HG03432 (cell line): ENCODE measurements at regions not wholly inside any gene's neighbourhood (a gene's known extent, or its start where the extent isn't known, plus 50 kb on each side); places are given as distances from the start of the nearest gene placed in this dataset.
"Not testable (repeated sequence)": the region's sequence is repeated elsewhere in the genome, so short reads cannot be mapped to it uniquely, and the experiment has no call there.

ENCODE experiments used
- ATAC-seq: cut with Tn5 transposase; IDR thresholded peaks from one replicate; pipeline ENCODE4 v1.9.1; 2021; ENCODE audit warnings: mild to moderate bottlenecking, moderate library complexity; ENCODE audit not compliant: unreplicated experiment

DNA sequence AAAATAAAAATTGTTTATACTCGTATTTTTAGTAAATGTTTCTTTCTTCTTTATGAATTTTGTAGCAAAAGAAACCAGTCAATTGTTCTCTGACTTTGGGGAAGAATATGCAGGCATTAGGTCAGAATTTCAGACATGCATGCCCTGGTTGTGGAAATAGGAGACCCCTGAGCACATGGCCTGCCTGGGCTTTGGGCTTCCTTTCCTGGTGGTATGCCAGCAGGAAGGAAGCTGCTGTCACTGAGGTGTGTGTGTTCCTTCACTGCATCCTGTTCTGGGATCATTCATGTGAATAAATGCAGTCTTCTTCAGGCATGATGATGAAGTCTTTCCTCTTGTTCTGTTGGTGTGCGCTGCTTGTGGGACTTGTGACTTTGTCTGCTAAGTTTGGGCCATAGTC is 920.2 kb upstream of the VRK2 start:
- ATAC-seq: no peak

- no peak for ATAC-seq
Measured at GRCh38 chr2:57139179-57139578, 907.4 kb upstream of the VRK2 start.

- ATAC-seq: peak; percentile 45
Measured at GRCh38 chr2:57141269-57141668, 905.3 kb upstream of the VRK2 start.

DNA sequence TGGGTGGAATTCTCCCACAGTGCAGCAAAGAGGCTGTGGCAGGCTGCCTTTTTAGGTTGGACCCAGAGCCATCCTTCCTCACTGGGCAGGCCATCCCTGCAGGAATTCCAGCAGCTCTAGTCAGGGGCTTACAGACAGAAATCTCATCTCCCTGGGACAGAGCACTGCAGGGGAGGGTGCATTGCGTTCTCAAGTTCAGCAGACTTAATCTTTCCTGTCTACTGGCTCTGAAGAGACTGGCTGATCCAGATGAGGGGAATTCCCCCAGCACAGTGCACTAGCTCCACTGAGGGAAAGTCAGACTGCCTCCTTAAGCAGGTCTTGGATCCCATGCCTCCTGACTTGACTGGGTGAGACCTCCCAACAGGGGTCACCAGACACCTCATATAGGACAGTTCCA is 899.7 kb upstream of the VRK2 start:
- no peak for ATAC-seq

DNA sequence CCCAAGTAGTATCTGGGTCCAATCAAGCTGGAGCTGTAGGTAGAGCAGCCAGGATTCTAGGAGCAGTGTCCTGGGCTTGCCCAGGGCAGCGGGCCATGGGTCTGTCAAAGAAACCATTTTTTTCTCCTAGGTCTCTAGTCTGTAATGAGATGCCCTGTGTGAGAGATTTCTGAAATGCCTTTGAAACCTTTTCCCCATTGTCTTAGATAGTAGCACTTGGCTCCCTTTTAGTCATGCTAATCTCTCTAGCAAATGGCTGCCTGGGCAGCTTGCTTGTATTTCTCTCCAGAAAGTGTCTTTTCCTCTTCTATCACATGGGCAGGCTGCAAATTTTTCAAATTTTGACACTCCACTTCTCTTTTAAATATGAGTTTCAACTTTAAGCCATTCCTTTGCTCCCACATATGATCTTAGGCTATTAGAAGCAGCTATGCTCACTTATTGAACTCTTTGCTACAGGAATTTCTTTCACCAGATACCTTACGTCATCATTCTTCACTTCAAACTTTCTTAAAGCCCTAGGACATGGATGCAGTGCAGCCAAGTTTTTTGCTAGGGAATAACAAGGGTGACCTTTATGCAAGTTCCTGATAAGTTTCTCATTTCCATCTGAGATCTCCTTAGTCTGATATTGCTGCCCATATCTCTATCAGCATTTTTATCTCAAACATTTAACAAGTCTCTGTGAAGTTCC is 890.2 kb upstream of the VRK2 start:
- ATAC-seq: no peak

DNA sequence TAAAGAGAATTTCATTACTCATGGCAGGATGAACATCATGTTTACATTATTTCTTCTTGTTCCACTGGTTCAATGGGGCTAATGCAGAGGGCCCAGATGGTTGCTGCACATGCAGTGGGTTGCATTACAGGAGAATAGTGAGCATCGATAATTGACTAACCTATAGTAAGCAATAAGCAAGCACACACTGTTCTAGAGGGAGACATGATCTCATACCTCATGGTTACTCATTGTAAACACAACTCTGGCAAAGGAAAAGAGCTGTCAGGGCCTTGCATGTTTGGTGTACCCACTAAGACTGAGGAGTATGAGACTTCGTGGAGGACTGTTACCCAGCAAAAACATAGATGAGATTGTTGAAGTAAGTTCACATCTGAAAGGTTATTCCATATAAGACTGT is 885.6 kb upstream of the VRK2 start:
- no peak for ATAC-seq

GRCh38 chr2:57177176-57177575 is 869.4 kb upstream of the VRK2 start:
- ATAC-seq: no peak

DNA sequence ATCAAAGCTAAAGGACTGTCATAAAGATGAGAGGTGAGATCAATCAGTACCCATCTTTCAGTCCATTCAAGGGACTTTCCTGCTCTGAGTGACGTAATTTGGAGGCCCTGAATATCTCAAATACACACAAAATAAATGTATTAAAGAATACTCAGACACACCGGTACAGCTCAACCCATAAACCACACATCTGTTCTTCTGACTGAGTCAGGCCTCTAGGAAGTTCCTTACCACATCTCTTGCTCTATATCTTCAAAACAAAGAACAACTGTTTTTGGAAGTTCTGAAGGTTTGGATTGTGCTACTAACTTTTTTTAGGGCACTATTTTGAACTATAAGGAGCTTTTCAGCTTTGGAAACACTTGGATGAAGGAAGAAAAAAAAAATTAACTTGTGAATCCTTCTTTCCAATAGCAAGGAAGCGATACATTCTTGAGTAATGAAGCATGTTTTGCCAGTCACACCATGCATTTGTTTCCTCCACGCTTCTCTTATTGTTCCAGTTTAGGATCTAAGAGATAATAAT is 866.5 kb upstream of the VRK2 start:
- peak; percentile 46 for ATAC-seq

GRCh38 chr2:57180678-57181077 is 865.9 kb upstream of the VRK2 start:
- ATAC-seq: no peak

DNA sequence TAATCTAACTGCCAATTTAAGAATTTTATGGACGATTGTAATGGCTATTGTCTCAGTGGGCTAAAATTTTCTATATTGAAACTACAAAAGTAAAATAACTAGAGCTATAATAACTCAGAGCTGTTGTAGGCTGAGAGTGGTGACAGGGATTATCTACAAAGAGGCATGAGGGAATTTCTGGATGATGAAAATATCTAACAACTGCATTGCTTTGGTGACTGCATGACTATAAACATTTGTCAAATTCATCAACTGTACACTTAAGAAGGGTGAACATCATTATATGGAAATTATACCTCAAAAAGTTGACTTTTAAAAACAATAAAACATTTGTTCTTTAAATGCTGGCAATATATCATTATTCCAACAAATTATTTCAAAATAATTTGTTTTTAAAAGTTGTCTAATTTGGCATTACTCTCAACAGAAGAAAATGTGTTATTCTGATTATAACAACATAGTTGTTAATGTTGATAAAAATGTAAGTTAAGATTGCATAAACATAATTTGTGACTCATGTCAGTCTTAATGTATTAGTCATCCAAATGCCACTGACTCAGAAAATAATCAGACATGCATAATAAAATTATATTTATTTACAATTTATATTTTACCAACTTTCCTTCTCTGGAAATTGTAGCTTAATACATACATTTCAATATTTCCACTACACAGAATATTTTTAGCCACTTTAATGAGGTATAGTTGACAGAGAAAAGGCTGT is 865.1 kb upstream of the VRK2 start:
- no peak for ATAC-seq

- no peak for ATAC-seq
Measured at GRCh38 chr2:57182916-57183315, 863.7 kb upstream of the VRK2 start.

DNA sequence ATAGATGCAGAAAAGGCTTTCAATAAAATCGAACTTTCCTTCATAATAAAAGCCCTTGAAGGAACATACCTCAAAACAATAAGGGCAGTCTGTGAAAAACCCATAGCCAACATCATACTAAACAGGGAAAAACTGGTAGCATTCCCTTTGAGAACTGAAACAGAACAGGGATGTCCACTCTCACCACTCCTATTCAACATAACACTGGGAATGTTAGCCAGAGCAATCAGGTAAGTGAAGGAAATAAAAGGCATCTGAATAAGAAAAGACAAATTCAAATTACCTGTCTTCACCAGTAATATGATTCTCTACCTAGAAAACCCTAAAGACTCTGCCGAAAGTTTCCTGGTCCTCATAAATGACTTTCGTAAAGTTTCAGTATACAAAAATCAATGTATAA is 861.0 kb upstream of the VRK2 start:
- no peak for ATAC-seq

DNA sequence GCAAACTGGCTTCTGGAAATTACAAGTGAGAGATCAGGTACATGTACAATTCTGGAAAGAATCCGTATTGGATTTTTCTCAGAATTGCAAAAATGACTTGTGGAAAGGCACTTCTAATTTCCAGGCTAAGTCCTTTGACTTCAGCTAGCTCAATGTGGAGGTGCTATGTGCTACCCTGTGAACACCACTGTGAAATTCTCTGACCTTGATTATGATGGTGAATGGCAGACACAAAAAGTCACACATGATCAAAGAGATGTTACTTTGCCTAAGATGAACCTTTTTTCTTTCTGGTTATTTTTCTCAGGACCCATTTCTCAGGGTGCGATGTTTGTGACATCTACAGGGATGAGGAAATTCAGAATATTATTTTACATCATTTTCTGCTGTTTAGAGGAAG is 856.6 kb upstream of the VRK2 start:
- ATAC-seq: no peak

DNA sequence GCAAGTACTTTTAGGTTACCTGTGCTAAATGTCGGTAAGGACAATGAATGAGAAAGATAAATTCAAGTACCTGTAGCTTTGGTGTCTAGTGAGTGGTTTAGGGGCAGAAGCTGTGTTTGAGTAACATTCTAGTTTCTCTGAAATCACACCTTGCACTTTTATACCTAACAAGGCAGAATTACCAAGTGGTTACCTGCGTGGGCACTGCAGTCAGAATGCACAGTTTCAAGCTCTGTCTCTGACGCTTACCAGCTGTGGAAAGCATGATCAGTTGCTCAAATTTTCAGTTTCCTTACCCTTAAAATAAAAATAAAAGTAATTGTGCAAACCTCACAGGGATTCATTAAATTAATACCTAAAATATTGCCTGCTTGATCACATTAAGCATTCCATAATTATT is 846.9 kb upstream of the VRK2 start:
- ATAC-seq: no peak

- ATAC-seq: no peak
Measured at GRCh38 chr2:57204364-57204763, 842.2 kb upstream of the VRK2 start.

GRCh38 chr2:57205241-57205640 is 841.4 kb upstream of the VRK2 start:
- ATAC-seq: no peak

- ATAC-seq: no peak
Measured at GRCh38 chr2:57207191-57207590, 839.4 kb upstream of the VRK2 start.

GRCh38 chr2:57209799-57210198 is 836.8 kb upstream of the VRK2 start:
- ATAC-seq: no peak

DNA sequence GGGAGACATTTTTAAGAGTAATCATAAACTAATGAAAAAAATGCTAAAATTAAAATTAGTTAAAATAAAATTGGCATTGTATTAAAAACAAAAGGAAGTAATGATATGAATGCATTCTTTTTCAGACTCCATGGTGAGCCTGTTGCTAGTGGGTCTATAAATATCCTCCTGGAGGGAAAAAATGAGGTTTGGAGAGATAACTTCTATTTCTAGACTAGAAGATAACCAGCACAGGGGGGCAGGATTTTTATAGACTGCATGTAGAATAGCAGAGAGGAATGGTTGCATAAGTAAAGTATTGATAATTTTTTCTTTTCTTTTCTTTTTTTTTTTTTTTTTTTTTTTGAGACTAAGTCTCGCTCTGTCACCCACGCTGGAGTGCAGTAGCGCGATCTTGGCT is 835.8 kb upstream of the VRK2 start:
- no peak for ATAC-seq

- no peak for ATAC-seq
Measured at GRCh38 chr2:57217013-57217412, 829.6 kb upstream of the VRK2 start.

GRCh38 chr2:57218206-57218605 is 828.4 kb upstream of the VRK2 start:
- ATAC-seq: no peak

GRCh38 chr2:57229706-57230105 is 816.9 kb upstream of the VRK2 start:
- not testable (repeated sequence) for ATAC-seq
